BLaER1 treated with 17β-estradiol and CSF1 and Interleukin-3, amounts not matched to agents 10 nM and 100 nM (cell line): ENCODE measurements at regions not wholly inside any gene's neighbourhood (a gene's known extent, or its start where the extent isn't known, plus 50 kb on each side); places are given as distances from the start of the nearest gene placed in this dataset.

ENCODE experiments used
- H3K27ac ChIP-seq, 11 experiments: shearing (Covaris generic); formaldehyde crosslinking; 2 replicates each; pipeline ENCODE4 v1.8.1; 2022
- H3K27me3 ChIP-seq, 11 experiments: shearing (Covaris generic); formaldehyde crosslinking; 2 replicates each; pipeline ENCODE4 v1.8.1; 2022
- H3K36me3 ChIP-seq, 11 experiments: shearing (Covaris generic); formaldehyde crosslinking; 2 replicates each; pipeline ENCODE4 v1.8.1; 2022
- H3K4me1 ChIP-seq, 10 experiments: shearing (Covaris generic); formaldehyde crosslinking; 2 replicates each; pipeline ENCODE4 v1.8.1; 2022
- H3K4me2 ChIP-seq, 11 experiments: shearing (Covaris generic); formaldehyde crosslinking; 2 replicates each; pipeline ENCODE4 v1.8.1; 2022
- H3K4me3 ChIP-seq, 10 experiments: shearing (Covaris generic); formaldehyde crosslinking; 2 replicates each; pipeline ENCODE4 v1.8.1; 2022
- H3K9ac ChIP-seq, 11 experiments: shearing (Covaris generic); formaldehyde crosslinking; 2 replicates each; pipeline ENCODE4 v1.8.1; 2022
- H3K9me3 ChIP-seq, 11 experiments: shearing (Covaris generic); formaldehyde crosslinking; replicated peaks in 1 of 11; 2 replicates each; pipeline ENCODE4 v1.8.1; 2022
- H4K20me1 ChIP-seq, 11 experiments: shearing (Covaris generic); formaldehyde crosslinking; 2 replicates each; pipeline ENCODE4 v1.8.1; 2022
- Cebpa-rat ChIP-seq, 11 experiments: shearing (Covaris generic); IDR thresholded peaks; 2 replicates each; pipeline ENCODE4 v1.8.1; 2022

- Histone ChIP-seq H3K4me3 (no peak overlapping the region), H3K9me3 (no peaks in the 10 kb centered on the region), H4K20me1 (no peaks in the 10 kb centered on the region), H3K9ac (no peak overlapping the region), H3K4me2 (no peak overlapping the region), H3K4me1 (peaks cover 0 to 10% (median 0%) of the 10 kb centered on the region in 10 experiments; a peak in 6 of 20 replicates), H3K27ac (no peak overlapping the region), H3K27me3 (no peaks in the 10 kb centered on the region), H3K36me3 (no peaks in the 10 kb centered on the region)
- TF ChIP-seq Cebpa-rat (IDR thresholded peaks at IDR 0.05) = no peak
These were observed 60.6 kb upstream of the ASIP start for GRCh38 chr20:34180460-34181120.

- no peak overlapping the region for H3K4me3 ChIP-seq
- no peak for TF ChIP-seq Cebpa-rat (IDR thresholded peaks at IDR 0.05)
- H3K4me2 ChIP-seq = no peak overlapping the region
- no peaks in the 10 kb centered on the region for H3K9me3 ChIP-seq
- H3K36me3 ChIP-seq = no peaks in the 10 kb centered on the region
- H3K27me3 ChIP-seq = no peaks in the 10 kb centered on the region
- H3K4me1 ChIP-seq = peaks cover 0 to 1% (median 0%) of the 10 kb centered on the region in 10 experiments; a peak in 2 of 20 replicates
- H3K9ac ChIP-seq = no peak overlapping the region
- no peaks in the 10 kb centered on the region for H4K20me1 ChIP-seq
- no peak overlapping the region for H3K27ac ChIP-seq
These were observed 59.7 kb upstream of the ASIP start for GRCh38 chr20:34181484-34181883.

GRCh38 chr20:34185766-34186620, 55.2 kb upstream of the ASIP start:
- Histone ChIP-seq H3K4me1 (peaks cover 0 to 2% (median 0%) of the 10 kb centered on the region in 10 experiments; a peak in 1 of 20 replicates), H3K9ac (no peak overlapping the region), H3K36me3 (no peaks in the 10 kb centered on the region), H3K27me3 (no peaks in the 10 kb centered on the region), H3K4me2 (no peak overlapping the region), H3K9me3 (no peaks in the 10 kb centered on the region), H3K4me3 (no peak overlapping the region), H4K20me1 (no peaks in the 10 kb centered on the region), H3K27ac (no peak overlapping the region)
- no peak for TF ChIP-seq Cebpa-rat (IDR thresholded peaks at IDR 0.05)

GRCh38 chr20:34189572-34190163, 51.6 kb upstream of the ASIP start:
- Histone ChIP-seq H3K9me3 (no peaks in the 10 kb centered on the region), H3K9ac (no peak overlapping the region), H3K4me3 (no peak overlapping the region), H3K36me3 (no peaks in the 10 kb centered on the region), H3K4me1 (peaks cover 0 to 24% (median 16%) of the 10 kb centered on the region in 10 experiments; a peak in 15 of 20 replicates), H4K20me1 (no peaks in the 10 kb centered on the region), H3K27ac (no peak overlapping the region), H3K27me3 (no peaks in the 10 kb centered on the region), H3K4me2 (no peak overlapping the region)
- no peak for TF ChIP-seq Cebpa-rat (IDR thresholded peaks at IDR 0.05)

GRCh38 chr20:34190262-34190661, 51.0 kb upstream of the ASIP start:
- Histone ChIP-seq H3K9ac (no peak overlapping the region), H3K27ac (no peak overlapping the region), H3K4me3 (no peak overlapping the region), H3K4me2 (no peak overlapping the region), H3K9me3 (no peaks in the 10 kb centered on the region), H4K20me1 (no peaks in the 10 kb centered on the region), H3K27me3 (no peaks in the 10 kb centered on the region), H3K36me3 (no peaks in the 10 kb centered on the region), H3K4me1 (peaks cover 0 to 30% (median 22%) of the 10 kb centered on the region in 10 experiments; a peak in 15 of 20 replicates)
- no peak for TF ChIP-seq Cebpa-rat (IDR thresholded peaks at IDR 0.05)

GRCh38 chr20:34190679-34191090, 50.5 kb upstream of the ASIP start:
- no peaks in the 10 kb centered on the region for H3K36me3 ChIP-seq
- H3K9me3 ChIP-seq = no peaks in the 10 kb centered on the region
- H4K20me1 ChIP-seq = no peaks in the 10 kb centered on the region
- no peak overlapping the region for H3K4me3 ChIP-seq
- no peak overlapping the region for H3K9ac ChIP-seq
- H3K4me2 ChIP-seq = no peak overlapping the region
- no peaks in the 10 kb centered on the region for H3K27me3 ChIP-seq
- H3K27ac ChIP-seq = no peak overlapping the region
- H3K4me1 ChIP-seq = peaks cover 0 to 32% (median 22%) of the 10 kb centered on the region in 10 experiments; a peak in 15 of 20 replicates
- TF ChIP-seq Cebpa-rat (IDR thresholded peaks at IDR 0.05) = no peak
